Stomach smooth muscle (tissue), 2 donors: ENCODE measurements at regions not wholly inside any gene's neighbourhood (a gene's known extent, or its start where the extent isn't known, plus 50 kb on each side); places are given as distances from the start of the nearest gene placed in this dataset.

ENCODE experiments used
- H3K27ac ChIP-seq: one replicate; pipeline ENCODE4 v1.7.0; 2013; ENCODE audit warnings: mild to moderate bottlenecking, low read length, inconsistent platforms
- H3K27me3 ChIP-seq, 2 donors: one replicate each; pipeline ENCODE4 v1.7.0; 2013; ENCODE audit warnings: low read length in 2 of 2; ENCODE audit not compliant: insufficient read depth in 2 of 2, control insufficient read depth in 1 of 2
- H3K36me3 ChIP-seq, 2 donors: one replicate each; pipeline ENCODE4 v1.7.0; 2013; ENCODE audit warnings: low read length in 2 of 2; ENCODE audit not compliant: control insufficient read depth in 2 of 2, insufficient read depth in 2 of 2
- H3K4me1 ChIP-seq: one replicate; pipeline ENCODE4 v1.7.0; 2013; ENCODE audit warnings: low read length; ENCODE audit not compliant: control insufficient read depth, insufficient read depth
- H3K4me3 ChIP-seq, 2 donors: one replicate each; pipeline ENCODE4 v1.7.0; 2013; ENCODE audit warnings: low read length in 2 of 2
- H3K9ac ChIP-seq, 2 donors: one replicate each; pipeline ENCODE4 v1.7.0; 2013; ENCODE audit warnings: low read length in 2 of 2, mild to moderate bottlenecking in 1 of 2
- H3K9me3 ChIP-seq, 2 donors: one replicate each; pipeline ENCODE4 v1.7.0; 2013; ENCODE audit warnings: low read length in 2 of 2; ENCODE audit not compliant: control insufficient read depth in 2 of 2
- donor health status: healthy.
- donor health status: Pancreatic carcinoma.

DNA sequence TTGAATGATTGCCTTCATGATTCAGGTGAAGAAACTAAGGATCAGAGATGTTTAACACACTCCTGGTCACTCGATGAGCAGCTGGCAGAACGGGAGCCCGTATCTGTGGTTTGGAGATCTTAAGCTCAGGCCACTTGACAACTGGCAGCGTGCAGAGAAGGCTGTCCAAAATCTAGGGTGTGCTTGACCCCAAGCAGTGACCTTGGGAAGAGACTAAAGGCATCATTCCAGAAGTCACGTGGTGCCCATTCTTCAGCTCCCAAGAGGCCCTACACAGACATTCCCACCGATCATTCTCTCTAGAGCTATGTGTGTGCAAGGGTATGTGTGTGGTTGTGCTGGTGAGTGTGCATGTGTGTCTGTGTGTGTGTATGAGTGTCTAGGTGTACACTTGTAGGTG is 493.8 kb downstream of the TCERG1L start:
- peaks cover 0 to 3% of the 10 kb centered on the region in 2 donors for H3K9me3 ChIP-seq
- no peak overlapping the region for H3K27ac ChIP-seq
- H3K36me3 ChIP-seq = no peaks in the 10 kb centered on the region
- H3K4me1 ChIP-seq = no peaks in the 10 kb centered on the region
- H3K9ac ChIP-seq = no peak overlapping the region
- H3K4me3 ChIP-seq = no peak overlapping the region
- H3K27me3 ChIP-seq = peaks cover 0 to 3% of the 10 kb centered on the region in 2 donors

DNA sequence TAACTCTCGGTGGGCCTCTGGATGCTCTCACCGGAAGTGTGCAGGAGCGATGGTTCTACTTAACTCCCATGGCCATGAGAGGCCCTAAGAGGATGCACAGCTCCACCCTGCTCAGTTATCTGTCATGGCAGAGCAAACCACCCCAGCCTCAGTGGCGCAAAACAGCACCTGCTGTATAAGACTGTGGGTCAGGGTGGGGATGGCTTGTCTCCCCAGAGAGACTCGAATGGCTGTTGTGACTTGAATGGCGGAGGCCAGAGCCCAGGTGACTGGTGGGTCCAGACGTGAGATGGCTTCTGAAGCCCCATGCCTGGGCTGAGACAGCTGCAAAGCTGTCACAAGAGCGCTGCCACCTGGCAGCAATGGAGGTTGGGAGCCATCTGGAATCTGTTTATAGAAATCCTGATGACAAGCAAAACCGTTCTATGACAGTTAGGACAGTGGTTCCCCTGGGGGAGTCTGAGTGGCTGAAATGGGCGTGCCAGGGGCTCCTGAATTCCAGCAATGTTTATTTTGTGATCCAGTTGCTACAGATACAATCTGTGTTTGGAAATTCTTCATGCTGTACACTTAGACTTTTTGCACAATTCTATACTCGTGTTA is 490.5 kb downstream of the TCERG1L start:
- H3K4me1 ChIP-seq = no peaks in the 10 kb centered on the region
- H3K4me3 ChIP-seq = no peak overlapping the region
- peaks cover 8 to 13% of the 10 kb centered on the region in 2 donors for H3K9me3 ChIP-seq
- H3K36me3 ChIP-seq = no peaks in the 10 kb centered on the region
- H3K27me3 ChIP-seq = no peaks in the 10 kb centered on the region
- no peak overlapping the region for H3K9ac ChIP-seq
- H3K27ac ChIP-seq = no peak overlapping the region

DNA sequence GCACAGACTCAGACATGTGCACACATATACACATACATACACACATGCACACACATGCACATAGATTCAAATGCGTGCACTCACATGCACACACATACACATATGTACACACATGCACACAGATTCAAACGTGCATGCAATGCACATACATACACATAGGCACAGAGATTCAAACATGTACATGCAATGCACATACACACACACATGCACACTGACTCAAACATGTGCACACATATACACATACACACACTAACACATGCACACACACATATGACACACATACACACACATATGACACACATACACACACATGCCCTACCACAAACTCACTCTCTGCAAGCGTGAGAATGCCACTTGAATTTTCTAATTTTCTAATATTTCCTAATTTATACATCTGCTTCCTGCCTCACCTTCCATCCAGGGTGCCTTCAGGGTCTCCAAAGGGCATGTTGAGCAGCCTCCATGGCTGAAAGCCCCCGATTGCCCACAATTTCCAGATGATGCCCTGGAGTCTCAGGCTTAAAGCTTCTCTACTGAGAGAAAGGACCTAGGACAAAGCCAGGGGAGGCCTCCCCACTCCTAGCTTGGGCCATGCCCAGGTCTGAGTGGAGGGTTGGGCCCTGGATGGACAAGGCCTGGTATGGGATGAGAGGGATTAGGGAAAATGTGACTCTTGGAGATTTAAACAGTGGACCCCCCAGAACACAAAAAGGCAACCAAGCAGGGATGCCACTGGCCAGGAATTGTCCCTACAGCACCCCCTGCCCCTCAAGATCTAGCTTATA is 487.1 kb downstream of the TCERG1L start:
- no peak overlapping the region for H3K9ac ChIP-seq
- H3K4me1 ChIP-seq = no peaks in the 10 kb centered on the region
- H3K4me3 ChIP-seq = no peak overlapping the region
- H3K27ac ChIP-seq = no peak overlapping the region
- peaks cover 12 to 18% of the 10 kb centered on the region in 2 donors for H3K9me3 ChIP-seq
- H3K36me3 ChIP-seq = no peaks in the 10 kb centered on the region
- H3K27me3 ChIP-seq = no peaks in the 10 kb centered on the region

DNA sequence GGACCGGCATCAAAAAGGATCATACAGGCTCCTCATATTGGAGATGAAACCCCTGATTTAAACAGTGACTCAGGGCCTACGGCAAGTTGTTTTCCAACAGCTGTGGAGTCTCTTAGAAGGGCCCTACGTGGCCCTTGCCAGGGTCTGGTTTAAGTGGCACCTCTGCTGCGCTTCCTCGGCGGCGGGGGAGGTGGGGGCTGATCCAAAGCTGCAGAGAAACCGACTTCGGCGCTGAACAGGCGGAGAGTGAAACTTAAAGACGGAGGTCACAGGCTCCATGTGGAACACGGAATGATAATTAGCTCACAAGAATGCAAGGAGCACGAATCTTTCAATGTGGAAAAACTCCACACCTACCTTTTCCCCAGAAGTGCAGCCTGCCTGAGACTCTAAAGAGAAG is 477.9 kb downstream of the TCERG1L start:
- no peak overlapping the region for H3K9ac ChIP-seq
- no peaks in the 10 kb centered on the region for H3K27me3 ChIP-seq
- H3K27ac ChIP-seq = no peak overlapping the region
- no peaks in the 10 kb centered on the region for H3K9me3 ChIP-seq
- no peaks in the 10 kb centered on the region for H3K36me3 ChIP-seq
- H3K4me3 ChIP-seq = no peak overlapping the region
- H3K4me1 ChIP-seq = no peaks in the 10 kb centered on the region

GRCh38 chr10:130834170-130834569 is 477.4 kb downstream of the TCERG1L start:
- H3K27me3 ChIP-seq = no peaks in the 10 kb centered on the region
- no peak overlapping the region for H3K9ac ChIP-seq
- no peak overlapping the region for H3K4me3 ChIP-seq
- H3K4me1 ChIP-seq = no peaks in the 10 kb centered on the region
- H3K9me3 ChIP-seq = no peaks in the 10 kb centered on the region
- no peaks in the 10 kb centered on the region for H3K36me3 ChIP-seq
- H3K27ac ChIP-seq = no peak overlapping the region

GRCh38 chr10:130834573-130834972 is 476.9 kb downstream of the TCERG1L start:
- Histone ChIP-seq H3K9ac (no peak overlapping the region), H3K36me3 (no peaks in the 10 kb centered on the region), H3K4me3 (no peak overlapping the region), H3K4me1 (no peaks in the 10 kb centered on the region), H3K27me3 (no peaks in the 10 kb centered on the region), H3K9me3 (no peaks in the 10 kb centered on the region), H3K27ac (no peak overlapping the region)

DNA sequence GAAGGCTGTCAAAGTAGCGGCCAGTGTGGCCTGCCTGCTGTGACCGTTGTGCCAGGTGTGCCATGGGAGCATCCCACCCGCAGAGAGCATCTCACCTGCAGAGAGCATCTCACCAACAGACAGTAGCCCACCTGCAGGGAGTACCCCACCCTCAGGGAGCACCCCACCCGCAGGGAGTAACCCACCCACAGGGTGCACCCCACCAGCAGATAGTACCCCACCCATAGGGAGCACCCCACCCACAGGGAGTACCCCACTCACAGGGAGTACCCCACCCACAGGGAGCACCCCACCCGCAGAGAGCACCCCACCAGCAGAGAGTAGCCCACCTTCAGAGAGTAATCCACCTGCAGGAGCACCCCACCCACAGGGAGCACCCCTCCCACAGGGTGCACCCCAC is 476.5 kb downstream of the TCERG1L start:
- no peak overlapping the region for H3K4me3 ChIP-seq
- no peaks in the 10 kb centered on the region for H3K9me3 ChIP-seq
- H3K27ac ChIP-seq = no peak overlapping the region
- H3K27me3 ChIP-seq = no peaks in the 10 kb centered on the region
- no peak overlapping the region for H3K9ac ChIP-seq
- no peaks in the 10 kb centered on the region for H3K36me3 ChIP-seq
- no peaks in the 10 kb centered on the region for H3K4me1 ChIP-seq

- no peak overlapping the region for H3K4me3 ChIP-seq
- no peaks in the 10 kb centered on the region for H3K36me3 ChIP-seq
- no peak overlapping the region for H3K27ac ChIP-seq
- H3K4me1 ChIP-seq = no peaks in the 10 kb centered on the region
- H3K27me3 ChIP-seq = no peaks in the 10 kb centered on the region
- no peak overlapping the region for H3K9ac ChIP-seq
- no peaks in the 10 kb centered on the region for H3K9me3 ChIP-seq
These were observed 475.2 kb downstream of the TCERG1L start for GRCh38 chr10:130836344-130836743.

DNA sequence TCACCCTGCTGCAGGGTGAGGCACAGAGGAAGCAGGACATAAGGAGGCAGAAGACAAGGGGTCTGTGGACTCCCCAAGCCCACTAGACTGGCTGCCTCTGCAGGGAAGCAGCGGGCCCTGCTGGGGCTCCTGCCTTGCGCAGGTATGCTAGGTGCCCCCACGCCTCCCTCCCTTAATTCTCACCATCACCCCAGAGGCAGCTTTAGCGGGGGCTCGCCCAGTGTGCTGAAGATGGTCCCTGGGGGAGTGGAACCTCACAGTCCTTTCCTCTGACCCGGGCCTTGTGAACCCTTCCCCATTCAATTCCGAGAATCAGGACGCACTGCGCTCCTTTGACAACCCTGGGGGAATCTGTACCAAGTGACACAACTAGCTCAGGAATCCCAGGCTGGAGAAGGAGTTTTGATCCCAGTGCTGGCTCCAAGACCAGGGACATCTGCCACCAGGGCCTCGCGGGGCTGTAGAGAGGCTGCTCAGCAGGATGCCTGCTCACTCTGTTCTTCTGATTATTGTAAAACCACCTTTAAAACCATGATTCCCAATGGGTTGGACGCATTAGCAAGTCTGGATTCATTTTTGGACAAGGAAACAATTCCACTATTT is 468.4 kb downstream of the TCERG1L start:
- no peaks in the 10 kb centered on the region for H3K27me3 ChIP-seq

DNA sequence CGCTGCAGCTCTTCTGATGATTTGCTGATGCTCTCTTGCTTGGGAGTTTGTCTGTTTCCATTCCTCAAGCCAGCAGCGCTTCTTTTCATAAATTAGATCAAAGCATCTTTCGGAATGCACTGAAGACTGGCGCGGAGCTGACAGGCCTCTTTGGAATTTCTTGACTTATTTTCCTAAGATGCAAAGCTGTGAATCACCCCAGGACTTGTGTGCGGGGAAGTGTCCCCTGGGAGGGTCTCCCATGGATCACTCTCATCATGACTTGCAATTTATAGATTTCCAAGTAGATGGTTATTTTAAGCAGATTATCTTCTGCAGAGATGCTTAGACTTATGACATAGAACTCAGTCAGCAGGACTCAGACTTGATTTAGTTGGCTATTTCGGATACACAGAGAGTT is 467.2 kb downstream of the TCERG1L start:
- Histone ChIP-seq H3K4me3 (no peak overlapping the region), H3K27ac (no peak overlapping the region), H3K9ac (no peak overlapping the region), H3K4me1 (no peaks in the 10 kb centered on the region), H3K9me3 (no peaks in the 10 kb centered on the region), H3K27me3 (no peaks in the 10 kb centered on the region), H3K36me3 (no peaks in the 10 kb centered on the region)

More for the DNA sequence above, 468.4 kb downstream of the TCERG1L start:
- no peaks in the 10 kb centered on the region for H3K36me3 ChIP-seq
- no peak overlapping the region for H3K27ac ChIP-seq
- H3K9me3 ChIP-seq = no peaks in the 10 kb centered on the region
- H3K9ac ChIP-seq = no peak overlapping the region
- H3K4me1 ChIP-seq = no peaks in the 10 kb centered on the region
- no peak overlapping the region for H3K4me3 ChIP-seq

GRCh38 chr10:130847170-130847569 is 464.4 kb downstream of the TCERG1L start:
- H3K4me3 ChIP-seq = no peak overlapping the region

More at GRCh38 chr10:130847170-130847569, 464.4 kb downstream of the TCERG1L start:
- Histone ChIP-seq H3K27ac (no peak overlapping the region), H3K9me3 (peaks cover 0 to 6% of the 10 kb centered on the region in 2 donors), H3K9ac (no peak overlapping the region), H3K36me3 (no peaks in the 10 kb centered on the region), H3K4me1 (no peaks in the 10 kb centered on the region), H3K27me3 (no peaks in the 10 kb centered on the region)
